A673 (cell line): ENCODE measurements at regions not wholly inside any gene's neighbourhood (a gene's known extent, or its start where the extent isn't known, plus 50 kb on each side); places are given as distances from the start of the nearest gene placed in this dataset.

Source experiments
- BruUV-seq: library from RNA; stranded (reverse); fragments of 400-500 nt; replicated peaks from 2 replicates; lab custom pipeline; 2021; lab: Mats Ljungman, UMichigan
- CTCF ChIA-PET: fragments of 300-600 bp; sonication (Branson Sonifier 250); formaldehyde crosslinking; loops from one replicate; lab custom pipeline; 2022; ENCODE audit warnings: antibody characterized with exemption; lab: Charles Lee
- POLR2A ChIA-PET: fragments of 300-600 bp; sonication (Branson Sonifier 250); formaldehyde crosslinking; loops from one replicate; lab custom pipeline; 2022; ENCODE audit warnings: antibody characterized with exemption; ENCODE audit not compliant: low non-redundant PET; lab: Charles Lee
- DNase-seq: peaks from one replicate; pipeline ENCODE4 v3.0.0-alpha.2; 2015; ENCODE audit warnings: low spot score
- H3K27ac ChIP-seq: fragments of 200-600 bp; sonication (generic); 2 replicates; pipeline ENCODE4 v1.5.1; 2016; ENCODE audit warnings: mixed run types, low read depth, mild to moderate bottlenecking, mixed read lengths, antibody characterized with exemption, low read length; ENCODE audit not compliant: poor library complexity, severe bottlenecking
- H3K27me3 ChIP-seq: fragments of 200-600 bp; sonication (generic); replicated peaks from 2 replicates; pipeline ENCODE4 v1.6.1; 2017; ENCODE audit warnings: mixed run types, low read depth, mild to moderate bottlenecking, mixed read lengths, antibody characterized with exemption, low read length; ENCODE audit not compliant: insufficient read depth, poor library complexity
- H3K36me3 ChIP-seq: fragments of 200-600 bp; sonication (generic); 2 replicates; pipeline ENCODE4 v1.6.1; 2016; ENCODE audit warnings: mixed run types, mild to moderate bottlenecking, mixed read lengths, antibody characterized with exemption, low read length; ENCODE audit not compliant: insufficient read depth, poor library complexity, severe bottlenecking
- H3K4me1 ChIP-seq: fragments of 200-600 bp; sonication (generic); 2 replicates; pipeline ENCODE4 v1.6.1; 2017; ENCODE audit warnings: mixed run types, mild to moderate bottlenecking, mixed read lengths, antibody characterized with exemption, low read length; ENCODE audit not compliant: insufficient read depth, poor library complexity, severe bottlenecking
- H3K4me3 ChIP-seq: fragments of 200-600 bp; sonication (generic); 2 replicates; pipeline ENCODE4 v1.5.1; 2016; ENCODE audit warnings: low read depth, mixed run types, mild to moderate bottlenecking, mixed read lengths, low read length; ENCODE audit not compliant: poor library complexity, severe bottlenecking
- H3K9me3 ChIP-seq: fragments of 200-600 bp; sonication (generic); 2 replicates; pipeline ENCODE4 v1.6.1; 2016; ENCODE audit warnings: mixed run types, low read depth, mild to moderate bottlenecking, mixed read lengths, antibody characterized with exemption, low read length; ENCODE audit not compliant: poor library complexity, severe bottlenecking
- CTCF ChIP-seq: fragments of 300-800, 200-600 bp; sonication (generic); conservative IDR thresholded peaks from 2 replicates; pipeline ENCODE4 v1.5.1; 2017; ENCODE audit warnings: low read depth, mild to moderate bottlenecking, antibody characterized with exemption, low read length, moderate library complexity, mixed read lengths
- EZH2 ChIP-seq: fragments of 200-600 bp; sonication (generic); IDR thresholded peaks from 2 replicates; pipeline ENCODE4 v1.6.1; 2017; ENCODE audit warnings: borderline replicate concordance, low read depth, mild to moderate bottlenecking, mixed read lengths, antibody characterized with exemption, low read length; ENCODE audit not compliant: poor library complexity, severe bottlenecking
- intact Hi-C: fragments of 100-400 bp; cut with micrococcal nuclease; formaldehyde crosslinking; loops from one replicate; pipeline ENCODE4 v1.10.0; 2022; ENCODE audit not compliant: unreplicated experiment

GRCh38 chr5:135715267-135716055 is 119.0 kb upstream of the SLC25A48 start:
- intact Hi-C loops: no loop called here
- Histone ChIP-seq H3K4me1 (peaks cover 25% of the 10 kb centered on the region), H3K4me3 (no peak overlapping the region), H3K27me3 (no peaks in the 10 kb centered on the region), H3K27ac (no peak overlapping the region), H3K36me3 (no peaks in the 10 kb centered on the region), H3K9me3 (no peaks in the 10 kb centered on the region)
- ChIA-PET POLR2A (no interaction called here), CTCF (no interaction called here)
- no TSS peak for BruUV-seq
- no peak for DNase-seq
- no peak for TF ChIP-seq CTCF
- TF ChIP-seq EZH2: no peak

DNA sequence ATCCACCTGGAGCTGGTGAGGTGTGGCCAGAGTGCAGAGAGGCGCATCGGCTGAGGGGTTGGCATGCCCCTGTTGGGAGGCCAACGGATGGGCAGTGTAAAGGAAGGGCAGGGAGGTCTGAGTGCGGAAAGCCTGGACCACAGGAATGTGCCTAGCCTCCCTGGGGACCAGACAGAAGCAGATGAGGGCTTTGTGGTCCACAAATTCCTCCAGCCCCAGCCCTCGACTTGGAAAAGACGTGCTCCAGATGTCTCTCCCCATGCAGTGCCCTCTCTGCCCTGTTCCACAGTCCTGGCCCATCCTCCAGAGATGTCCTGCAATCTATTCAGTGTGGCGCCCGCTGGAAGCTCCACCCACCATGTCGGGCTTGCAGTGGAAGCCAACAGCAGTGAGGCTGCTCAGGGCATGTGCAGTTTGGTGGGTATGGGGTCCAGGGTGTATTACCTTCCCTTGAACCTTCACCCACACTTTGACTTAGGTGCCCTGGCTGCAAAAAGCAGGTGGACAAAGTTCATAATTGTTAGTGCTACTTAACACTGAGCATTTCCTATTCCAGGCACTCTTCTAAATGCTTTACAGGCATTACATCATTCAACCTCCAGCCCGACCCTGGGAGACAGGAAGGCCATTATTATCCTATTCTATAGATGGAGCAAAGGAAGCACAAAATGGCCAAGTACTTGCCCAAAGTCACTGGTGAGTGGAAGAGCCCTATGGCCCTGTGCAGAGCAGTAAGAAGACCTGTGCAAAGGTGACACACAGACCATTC is 120.2 kb upstream of the SLC25A48 start:
- H3K27me3 ChIP-seq: no peaks in the 10 kb centered on the region
- CTCF ChIA-PET: no interaction called here
- POLR2A ChIA-PET: no interaction called here
- H3K4me3 ChIP-seq: no peak overlapping the region
- no peaks in the 10 kb centered on the region for H3K36me3 ChIP-seq
- peaks cover 36% of the 10 kb centered on the region for H3K4me1 ChIP-seq
- DNase-seq: no peak
- intact Hi-C loops: no loop called here
- H3K27ac ChIP-seq: no peak overlapping the region
- TF ChIP-seq CTCF (no peak), EZH2 (no peak)
- no TSS peak for BruUV-seq
- H3K9me3 ChIP-seq: no peaks in the 10 kb centered on the region

- ChIA-PET CTCF (no interaction called here), POLR2A (no interaction called here)
- Histone ChIP-seq H3K4me3 (no peak overlapping the region), H3K36me3 (no peaks in the 10 kb centered on the region), H3K9me3 (no peaks in the 10 kb centered on the region), H3K4me1 (peaks cover 40% of the 10 kb centered on the region), H3K27ac (no peak overlapping the region), H3K27me3 (no peaks in the 10 kb centered on the region)
- TF ChIP-seq CTCF: no peak
- TF ChIP-seq EZH2: no peak
- BruUV-seq: no TSS peak
- no peak for DNase-seq
- intact Hi-C loops: no loop called here
Observed at GRCh38 chr5:135713161-135713915, 121.1 kb upstream of the SLC25A48 start.
